K562 (cell line): ENCODE measurements at regions not wholly inside any gene's neighbourhood (a gene's known extent, or its start where the extent isn't known, plus 50 kb on each side); places are given as distances from the start of the nearest gene placed in this dataset.

Source experiments
- MTF1 ChIP-seq: fragments of 250-450 bp; sonication (Bioruptor Pico); IDR thresholded peaks from 2 replicates; pipeline ENCODE4 v1.9.0; 2021; ENCODE audit warnings: moderate library complexity, mild to moderate bottlenecking, inconsistent platforms, borderline replicate concordance
- NCOR1 ChIP-seq: fragments of 450-650 bp; IDR thresholded peaks from 2 replicates; pipeline ENCODE4 v1.6.1; 2016; ENCODE audit warnings: mild to moderate bottlenecking, moderate library complexity
- ZC3H8 ChIP-seq: fragments of 450-650 bp; IDR thresholded peaks from 2 replicates; pipeline ENCODE4 v1.6.1; 2017
- TF ChIP-seq, protein P1 (sequence below), 2 experiments: fragments of 450-650 bp; IDR thresholded peaks; 2 replicates each; pipeline ENCODE4 v1.6.1; 2016; ENCODE audit warnings: mild to moderate bottlenecking in 2 of 2, borderline replicate concordance in 1 of 2, low read depth in 1 of 2, moderate library complexity in 1 of 2
- TF ChIP-seq, protein P2 (sequence below): fragments of 450-650 bp; IDR thresholded peaks from 2 replicates; pipeline ENCODE4 v1.6.1; 2016; ENCODE audit warnings: mild to moderate bottlenecking, moderate library complexity
- TF ChIP-seq, protein P3 (sequence below), 2 experiments: fragments of 250-450 bp in 1 of 2; fragments of 450-650 bp in 1 of 2; sonication (Bioruptor Pico) in 1 of 2; IDR thresholded peaks; 2 replicates each; pipeline versions ENCODE4 v1.6.1 to v1.8.0; 2016 to 2021; ENCODE audit warnings: mild to moderate bottlenecking in 2 of 2, moderate library complexity in 2 of 2, missing compliant biosample characterization in 1 of 2, missing genetic modification characterization in 1 of 2

DNA sequence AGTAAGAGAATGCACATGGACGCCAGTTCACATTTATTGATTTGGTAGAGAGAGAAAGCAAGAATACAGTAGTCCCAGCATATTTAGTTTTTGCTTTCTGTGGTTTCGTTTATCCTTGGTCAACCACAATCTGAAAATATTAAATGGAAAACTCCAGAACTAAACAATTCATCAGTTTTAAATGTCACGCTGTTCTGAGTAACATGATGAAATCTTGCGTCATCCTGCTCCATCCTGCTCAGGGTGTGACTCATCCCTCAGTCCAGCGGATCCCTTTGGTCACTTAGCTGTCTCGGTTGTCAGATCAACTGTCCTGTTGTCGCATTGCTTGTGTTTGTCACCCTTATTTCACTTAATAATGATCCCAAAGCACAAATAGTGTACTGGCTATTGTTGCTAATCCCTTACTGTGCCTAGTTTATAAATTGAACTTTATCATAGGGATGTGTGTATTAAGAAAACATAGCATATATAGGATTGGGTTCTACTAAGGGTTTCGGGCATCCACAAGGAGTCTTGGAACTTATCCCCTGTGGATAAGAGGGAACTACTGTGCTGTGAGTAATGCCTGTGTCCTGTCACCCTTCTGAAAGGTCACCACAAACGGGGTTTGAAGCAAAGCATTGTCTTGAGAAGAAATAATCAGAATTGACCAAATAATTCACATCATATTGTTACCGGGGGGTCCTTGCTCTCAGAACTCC is 73.6 kb downstream of the OTUD1 start (continued):
- TF ChIP-seq, protein P1, sequence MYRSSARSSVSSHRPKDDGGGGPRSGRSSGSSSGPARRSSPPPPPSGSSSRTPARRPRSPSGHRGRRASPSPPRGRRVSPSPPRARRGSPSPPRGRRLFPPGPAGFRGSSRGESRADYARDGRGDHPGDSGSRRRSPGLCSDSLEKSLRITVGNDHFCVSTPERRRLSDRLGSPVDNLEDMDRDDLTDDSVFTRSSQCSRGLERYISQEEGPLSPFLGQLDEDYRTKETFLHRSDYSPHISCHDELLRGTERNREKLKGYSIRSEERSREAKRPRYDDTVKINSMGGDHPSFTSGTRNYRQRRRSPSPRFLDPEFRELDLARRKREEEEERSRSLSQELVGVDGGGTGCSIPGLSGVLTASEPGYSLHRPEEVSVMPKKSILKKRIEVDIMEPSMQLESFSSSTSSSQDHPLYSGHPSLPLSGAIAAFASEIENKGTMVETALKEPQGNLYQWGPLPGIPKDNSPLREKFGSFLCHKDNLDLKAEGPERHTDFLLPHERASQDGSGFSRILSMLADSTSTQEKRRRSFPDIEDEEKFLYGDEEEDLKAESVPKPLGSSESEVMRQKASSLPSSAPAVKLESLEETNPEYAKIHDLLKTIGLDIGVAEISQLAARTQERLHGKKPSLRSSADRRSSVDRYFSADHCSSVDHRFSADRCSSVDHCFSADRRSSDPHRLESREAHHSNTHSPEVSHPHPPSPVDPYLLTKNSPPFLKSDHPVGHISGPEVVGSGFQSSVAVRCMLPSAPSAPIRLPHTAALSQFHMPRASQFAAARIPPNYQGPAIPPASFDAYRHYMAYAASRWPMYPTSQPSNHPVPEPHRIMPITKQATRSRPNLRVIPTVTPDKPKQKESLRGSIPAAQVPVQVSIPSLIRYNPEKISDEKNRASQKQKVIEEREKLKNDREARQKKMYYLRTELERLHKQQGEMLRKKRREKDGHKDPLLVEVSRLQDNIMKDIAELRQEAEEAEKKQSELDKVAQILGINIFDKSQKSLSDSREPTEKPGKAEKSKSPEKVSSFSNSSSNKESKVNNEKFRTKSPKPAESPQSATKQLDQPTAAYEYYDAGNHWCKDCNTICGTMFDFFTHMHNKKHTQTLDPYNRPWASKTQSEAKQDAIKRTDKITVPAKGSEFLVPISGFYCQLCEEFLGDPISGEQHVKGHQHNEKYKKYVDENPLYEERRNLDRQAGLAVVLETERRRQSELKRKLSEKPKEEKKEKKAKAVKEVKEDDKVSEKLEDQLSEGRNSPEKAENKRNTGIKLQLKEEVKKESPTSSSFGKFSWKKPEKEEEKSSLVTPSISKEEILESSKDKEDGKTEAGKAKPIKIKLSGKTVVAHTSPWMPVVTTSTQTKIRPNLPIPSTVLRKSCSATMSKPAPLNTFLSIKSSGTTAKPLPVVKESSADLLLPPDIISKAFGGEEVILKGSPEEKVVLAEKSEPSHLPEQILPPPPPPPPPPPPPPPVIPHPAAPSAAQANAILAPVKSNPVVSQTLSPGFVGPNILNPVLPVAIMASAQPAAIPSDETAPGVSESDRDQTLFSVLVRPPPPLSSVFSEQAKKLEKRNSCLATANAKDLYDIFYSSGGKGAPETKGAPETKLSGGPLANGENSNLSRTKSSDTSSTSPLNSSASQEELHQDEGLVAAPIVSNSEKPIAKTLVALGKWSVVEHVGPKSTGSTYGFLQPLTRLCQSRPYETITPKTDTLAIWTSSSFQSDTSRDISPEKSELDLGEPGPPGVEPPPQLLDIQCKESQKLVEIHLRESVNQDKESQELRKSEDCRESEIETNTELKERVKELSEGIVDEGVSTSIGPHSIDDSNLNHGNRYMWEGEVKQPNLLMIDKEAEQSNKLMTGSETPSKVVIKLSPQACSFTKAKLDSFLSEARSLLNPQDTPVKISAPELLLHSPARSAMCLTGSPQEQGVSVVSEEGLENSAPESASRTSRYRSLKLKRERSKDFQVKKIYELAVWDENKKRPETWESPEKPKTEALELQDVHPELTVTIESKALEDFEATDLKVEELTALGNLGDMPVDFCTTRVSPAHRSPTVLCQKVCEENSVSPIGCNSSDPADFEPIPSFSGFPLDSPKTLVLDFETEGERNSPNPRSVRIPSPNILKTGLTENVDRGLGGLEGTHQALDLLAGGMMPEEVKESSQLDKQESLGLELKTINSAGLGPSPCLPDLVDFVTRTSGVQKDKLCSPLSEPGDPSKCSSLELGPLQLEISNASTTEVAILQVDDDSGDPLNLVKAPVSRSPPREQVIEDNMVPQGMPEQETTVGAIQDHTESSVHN (IDR thresholded peaks at IDR 0.05; ENCODE audit: borderline replicate concordance in 1 of 2, low read depth in 1 of 2) = peak in 1 of 2 experiments; percentile 89; a peak in 2 of 4 replicates
- TF ChIP-seq MTF1 (no peak), ZC3H8 (no peak), NCOR1 (no peak)
- TF ChIP-seq, protein P2, sequence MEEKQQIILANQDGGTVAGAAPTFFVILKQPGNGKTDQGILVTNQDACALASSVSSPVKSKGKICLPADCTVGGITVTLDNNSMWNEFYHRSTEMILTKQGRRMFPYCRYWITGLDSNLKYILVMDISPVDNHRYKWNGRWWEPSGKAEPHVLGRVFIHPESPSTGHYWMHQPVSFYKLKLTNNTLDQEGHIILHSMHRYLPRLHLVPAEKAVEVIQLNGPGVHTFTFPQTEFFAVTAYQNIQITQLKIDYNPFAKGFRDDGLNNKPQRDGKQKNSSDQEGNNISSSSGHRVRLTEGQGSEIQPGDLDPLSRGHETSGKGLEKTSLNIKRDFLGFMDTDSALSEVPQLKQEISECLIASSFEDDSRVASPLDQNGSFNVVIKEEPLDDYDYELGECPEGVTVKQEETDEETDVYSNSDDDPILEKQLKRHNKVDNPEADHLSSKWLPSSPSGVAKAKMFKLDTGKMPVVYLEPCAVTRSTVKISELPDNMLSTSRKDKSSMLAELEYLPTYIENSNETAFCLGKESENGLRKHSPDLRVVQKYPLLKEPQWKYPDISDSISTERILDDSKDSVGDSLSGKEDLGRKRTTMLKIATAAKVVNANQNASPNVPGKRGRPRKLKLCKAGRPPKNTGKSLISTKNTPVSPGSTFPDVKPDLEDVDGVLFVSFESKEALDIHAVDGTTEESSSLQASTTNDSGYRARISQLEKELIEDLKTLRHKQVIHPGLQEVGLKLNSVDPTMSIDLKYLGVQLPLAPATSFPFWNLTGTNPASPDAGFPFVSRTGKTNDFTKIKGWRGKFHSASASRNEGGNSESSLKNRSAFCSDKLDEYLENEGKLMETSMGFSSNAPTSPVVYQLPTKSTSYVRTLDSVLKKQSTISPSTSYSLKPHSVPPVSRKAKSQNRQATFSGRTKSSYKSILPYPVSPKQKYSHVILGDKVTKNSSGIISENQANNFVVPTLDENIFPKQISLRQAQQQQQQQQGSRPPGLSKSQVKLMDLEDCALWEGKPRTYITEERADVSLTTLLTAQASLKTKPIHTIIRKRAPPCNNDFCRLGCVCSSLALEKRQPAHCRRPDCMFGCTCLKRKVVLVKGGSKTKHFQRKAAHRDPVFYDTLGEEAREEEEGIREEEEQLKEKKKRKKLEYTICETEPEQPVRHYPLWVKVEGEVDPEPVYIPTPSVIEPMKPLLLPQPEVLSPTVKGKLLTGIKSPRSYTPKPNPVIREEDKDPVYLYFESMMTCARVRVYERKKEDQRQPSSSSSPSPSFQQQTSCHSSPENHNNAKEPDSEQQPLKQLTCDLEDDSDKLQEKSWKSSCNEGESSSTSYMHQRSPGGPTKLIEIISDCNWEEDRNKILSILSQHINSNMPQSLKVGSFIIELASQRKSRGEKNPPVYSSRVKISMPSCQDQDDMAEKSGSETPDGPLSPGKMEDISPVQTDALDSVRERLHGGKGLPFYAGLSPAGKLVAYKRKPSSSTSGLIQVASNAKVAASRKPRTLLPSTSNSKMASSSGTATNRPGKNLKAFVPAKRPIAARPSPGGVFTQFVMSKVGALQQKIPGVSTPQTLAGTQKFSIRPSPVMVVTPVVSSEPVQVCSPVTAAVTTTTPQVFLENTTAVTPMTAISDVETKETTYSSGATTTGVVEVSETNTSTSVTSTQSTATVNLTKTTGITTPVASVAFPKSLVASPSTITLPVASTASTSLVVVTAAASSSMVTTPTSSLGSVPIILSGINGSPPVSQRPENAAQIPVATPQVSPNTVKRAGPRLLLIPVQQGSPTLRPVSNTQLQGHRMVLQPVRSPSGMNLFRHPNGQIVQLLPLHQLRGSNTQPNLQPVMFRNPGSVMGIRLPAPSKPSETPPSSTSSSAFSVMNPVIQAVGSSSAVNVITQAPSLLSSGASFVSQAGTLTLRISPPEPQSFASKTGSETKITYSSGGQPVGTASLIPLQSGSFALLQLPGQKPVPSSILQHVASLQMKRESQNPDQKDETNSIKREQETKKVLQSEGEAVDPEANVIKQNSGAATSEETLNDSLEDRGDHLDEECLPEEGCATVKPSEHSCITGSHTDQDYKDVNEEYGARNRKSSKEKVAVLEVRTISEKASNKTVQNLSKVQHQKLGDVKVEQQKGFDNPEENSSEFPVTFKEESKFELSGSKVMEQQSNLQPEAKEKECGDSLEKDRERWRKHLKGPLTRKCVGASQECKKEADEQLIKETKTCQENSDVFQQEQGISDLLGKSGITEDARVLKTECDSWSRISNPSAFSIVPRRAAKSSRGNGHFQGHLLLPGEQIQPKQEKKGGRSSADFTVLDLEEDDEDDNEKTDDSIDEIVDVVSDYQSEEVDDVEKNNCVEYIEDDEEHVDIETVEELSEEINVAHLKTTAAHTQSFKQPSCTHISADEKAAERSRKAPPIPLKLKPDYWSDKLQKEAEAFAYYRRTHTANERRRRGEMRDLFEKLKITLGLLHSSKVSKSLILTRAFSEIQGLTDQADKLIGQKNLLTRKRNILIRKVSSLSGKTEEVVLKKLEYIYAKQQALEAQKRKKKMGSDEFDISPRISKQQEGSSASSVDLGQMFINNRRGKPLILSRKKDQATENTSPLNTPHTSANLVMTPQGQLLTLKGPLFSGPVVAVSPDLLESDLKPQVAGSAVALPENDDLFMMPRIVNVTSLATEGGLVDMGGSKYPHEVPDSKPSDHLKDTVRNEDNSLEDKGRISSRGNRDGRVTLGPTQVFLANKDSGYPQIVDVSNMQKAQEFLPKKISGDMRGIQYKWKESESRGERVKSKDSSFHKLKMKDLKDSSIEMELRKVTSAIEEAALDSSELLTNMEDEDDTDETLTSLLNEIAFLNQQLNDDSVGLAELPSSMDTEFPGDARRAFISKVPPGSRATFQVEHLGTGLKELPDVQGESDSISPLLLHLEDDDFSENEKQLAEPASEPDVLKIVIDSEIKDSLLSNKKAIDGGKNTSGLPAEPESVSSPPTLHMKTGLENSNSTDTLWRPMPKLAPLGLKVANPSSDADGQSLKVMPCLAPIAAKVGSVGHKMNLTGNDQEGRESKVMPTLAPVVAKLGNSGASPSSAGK = peak; percentile 46
- TF ChIP-seq, protein P3, sequence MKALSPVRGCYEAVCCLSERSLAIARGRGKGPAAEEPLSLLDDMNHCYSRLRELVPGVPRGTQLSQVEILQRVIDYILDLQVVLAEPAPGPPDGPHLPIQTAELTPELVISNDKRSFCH (CRISPR knock-in tag; IDR thresholded peaks at IDR 0.05) = no peak
- TF ChIP-seq, protein P3 (tag; IDR thresholded peaks at IDR 0.05) = peak; percentile 85
